HEK293 (cell line): ENCODE measurements at regions not wholly inside any gene's neighbourhood (a gene's known extent, or its start where the extent isn't known, plus 50 kb on each side); places are given as distances from the start of the nearest gene placed in this dataset.

Source experiments
- CTCF ChIA-PET: fragments of 350-600 bp; formaldehyde crosslinking; extraction: SDS; loops from one replicate; lab custom pipeline; 2021; ENCODE audit warnings: antibody characterized with exemption; lab: Yijun Ruan, JAX
- POLR2A ChIA-PET: fragments of 300-600 bp; formaldehyde crosslinking; extraction: SDS; loops from one replicate; lab custom pipeline; 2020; ENCODE audit warnings: antibody characterized with exemption, inconsistent platforms; lab: Yijun Ruan, JAX
- H3K27ac ChIP-seq: fragments of 200-500 bp; sonication (Bioruptor generic); 2 replicates; pipeline ENCODE4 v1.5.1; 2014; ENCODE audit warnings: low read depth, low read length, control low read depth, inconsistent platforms; ENCODE audit errors: extremely low read depth
- H3K36me3 ChIP-seq, 2 experiments: fragments of 200-500 bp in 1 of 2; sonication (Bioruptor generic) in 1 of 2; 1 replicate in 1 of 2; 2 replicates in 1 of 2; pipeline ENCODE4 v1.5.1; 2014 to 2017; ENCODE audit warnings: inconsistent platforms in 2 of 2, low read length in 2 of 2; ENCODE audit not compliant: control insufficient read depth in 2 of 2, insufficient read depth in 1 of 2
- H3K4me1 ChIP-seq: fragments of 200-500 bp; sonication (Bioruptor generic); 2 replicates; pipeline ENCODE4 v1.5.1; 2014; ENCODE audit warnings: mild to moderate bottlenecking, low read length, inconsistent platforms; ENCODE audit not compliant: control insufficient read depth, insufficient read depth
- H3K4me3 ChIP-seq: 2 replicates; pipeline ENCODE4 v1.5.1; 2011; ENCODE audit warnings: low read depth, mild to moderate bottlenecking, control low read depth, low read length, moderate library complexity
- H3K9me3 ChIP-seq: fragments of 200-500 bp; sonication (Bioruptor generic); 2 replicates; pipeline ENCODE4 v1.5.1; 2014; ENCODE audit warnings: low read depth, low read length, inconsistent platforms; ENCODE audit not compliant: control insufficient read depth, insufficient read depth
- EGR2 ChIP-seq: fragments of 450-650 bp; formaldehyde crosslinking; IDR thresholded peaks from 2 replicates; pipeline ENCODE4 v1.5.1; 2016; ENCODE audit warnings: low read depth, missing biosample characterization, missing genetic modification characterization
- IKZF3 ChIP-seq: fragments of 450-650 bp; IDR thresholded peaks from 2 replicates; pipeline ENCODE4 v1.5.0; 2018; ENCODE audit warnings: missing biosample characterization, mild to moderate bottlenecking, missing genetic modification characterization, moderate library complexity
- KLF16 ChIP-seq: fragments of 450-650 bp; formaldehyde crosslinking; IDR thresholded peaks from 2 replicates; pipeline ENCODE4 v1.5.1; 2017; ENCODE audit warnings: missing biosample characterization, missing genetic modification characterization
- ZBTB21 ChIP-seq: fragments of 450-650 bp; formaldehyde crosslinking; IDR thresholded peaks from 2 replicates; pipeline ENCODE4 v1.5.1; 2017; ENCODE audit warnings: missing biosample characterization, missing genetic modification characterization
- ZFP3 ChIP-seq: fragments of 450-650 bp; formaldehyde crosslinking; IDR thresholded peaks from 2 replicates; pipeline ENCODE4 v1.5.1; 2016; ENCODE audit warnings: low read depth, missing biosample characterization, missing genetic modification characterization
- ZNF169 ChIP-seq: fragments of 450-650 bp; formaldehyde crosslinking; IDR thresholded peaks from 2 replicates; pipeline ENCODE4 v1.5.1; 2016; ENCODE audit warnings: missing biosample characterization, missing genetic modification characterization
- ZNF24 ChIP-seq: fragments of 450-650 bp; formaldehyde crosslinking; IDR thresholded peaks from 2 replicates; pipeline ENCODE4 v1.5.1; 2016; ENCODE audit warnings: missing biosample characterization, missing genetic modification characterization
- ZNF280C ChIP-seq: fragments of 450-650 bp; formaldehyde crosslinking; IDR thresholded peaks from 2 replicates; pipeline ENCODE4 v1.5.1; 2016; ENCODE audit warnings: missing biosample characterization, missing genetic modification characterization
- ZNF324 ChIP-seq: fragments of 450-650 bp; formaldehyde crosslinking; IDR thresholded peaks from 2 replicates; pipeline ENCODE4 v1.5.1; 2016; ENCODE audit warnings: missing biosample characterization, missing genetic modification characterization
- ZNF335 ChIP-seq: fragments of 450-650 bp; formaldehyde crosslinking; conservative IDR thresholded peaks from 2 replicates; pipeline ENCODE4 v1.5.1; 2016; ENCODE audit warnings: missing biosample characterization, missing genetic modification characterization
- ZNF362 ChIP-seq: fragments of 450-650 bp; formaldehyde crosslinking; IDR thresholded peaks from 2 replicates; pipeline ENCODE4 v1.5.1; 2016; ENCODE audit warnings: missing biosample characterization, missing genetic modification characterization
- ZNF423 ChIP-seq: fragments of 450-650 bp; formaldehyde crosslinking; IDR thresholded peaks from 2 replicates; pipeline ENCODE4 v1.5.1; 2016; ENCODE audit warnings: missing biosample characterization, missing genetic modification characterization
- ZNF473 ChIP-seq: fragments of 450-650 bp; formaldehyde crosslinking; IDR thresholded peaks from 2 replicates; pipeline ENCODE4 v1.5.1; 2017; ENCODE audit warnings: missing biosample characterization, missing genetic modification characterization
- ZNF48 ChIP-seq: fragments of 450-650 bp; formaldehyde crosslinking; IDR thresholded peaks from 2 replicates; pipeline ENCODE4 v1.5.1; 2016; ENCODE audit warnings: missing biosample characterization, missing genetic modification characterization
- ZNF596 ChIP-seq: fragments of 450-650 bp; IDR thresholded peaks from 2 replicates; pipeline ENCODE4 v1.5.0; 2018; ENCODE audit warnings: missing biosample characterization, mild to moderate bottlenecking, missing genetic modification characterization, moderate library complexity
- ZNF626 ChIP-seq: fragments of 450-650 bp; sonication (Bioruptor Pico); formaldehyde crosslinking; IDR thresholded peaks from 2 replicates; pipeline ENCODE4 v1.5.1; 2018; ENCODE audit warnings: missing biosample characterization, missing genetic modification characterization, inconsistent platforms
- ZSCAN30 ChIP-seq: fragments of 450-650 bp; IDR thresholded peaks from 2 replicates; pipeline ENCODE4 v1.5.1; 2018; ENCODE audit warnings: missing biosample characterization, mild to moderate bottlenecking, missing genetic modification characterization, moderate library complexity
- ZSCAN4 ChIP-seq: fragments of 450-650 bp; formaldehyde crosslinking; IDR thresholded peaks from 2 replicates; pipeline ENCODE4 v1.5.1; 2017; ENCODE audit warnings: missing biosample characterization, missing genetic modification characterization
- TF ChIP-seq, protein P1 (sequence below): fragments of 450-650 bp; formaldehyde crosslinking; IDR thresholded peaks from 2 replicates; pipeline ENCODE4 v1.5.1; 2016; ENCODE audit warnings: missing biosample characterization, missing genetic modification characterization
- TF ChIP-seq, protein P2 (sequence below): fragments of 450-650 bp; formaldehyde crosslinking; IDR thresholded peaks from 2 replicates; pipeline ENCODE4 v1.5.1; 2016; ENCODE audit warnings: missing biosample characterization, missing genetic modification characterization
- TF ChIP-seq, protein P3 (sequence below): fragments of 450-650 bp; formaldehyde crosslinking; optimal IDR thresholded peaks from 2 replicates; pipeline ENCODE3; 2016; ENCODE audit warnings: missing biosample characterization, mild to moderate bottlenecking, missing genetic modification characterization

DNA sequence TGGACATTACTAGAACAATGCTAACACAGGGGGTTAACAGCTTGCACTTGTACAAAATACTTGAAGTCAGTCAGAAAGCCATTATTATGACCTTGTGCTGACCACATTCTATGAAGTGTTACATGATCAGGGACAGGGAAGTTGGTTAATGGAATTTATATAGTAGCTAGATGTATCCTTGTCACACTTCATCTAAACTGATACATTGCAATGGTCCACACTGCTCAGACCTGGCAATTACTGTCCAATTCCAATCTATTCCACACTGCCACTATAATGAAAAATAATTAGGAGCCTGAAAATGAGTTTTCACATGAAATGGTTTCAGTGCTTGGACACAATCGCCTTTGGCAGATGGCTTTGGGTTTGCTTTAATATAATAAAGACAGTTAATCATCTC, 850.8 kb downstream of the EPHA7 start:
- ChIA-PET CTCF (no interaction called here), POLR2A (no interaction called here)
- Histone ChIP-seq H3K4me3 (no peak overlapping the region), H3K4me1 (no peaks in the 10 kb centered on the region), H3K27ac (no peak overlapping the region), H3K36me3 (no peaks in the 10 kb centered on the region), H3K9me3 (no peaks in the 10 kb centered on the region)
- TF ChIP-seq ZNF335 (tag by site-specific recombination): no peak
- no peak for TF ChIP-seq ZNF596 (tag by site-specific recombination)

GRCh38 chr6:92566632-92567031, 852.7 kb downstream of the EPHA7 start:
- no peak for TF ChIP-seq ZNF626
- no peak for TF ChIP-seq ZBTB21 (tag by site-specific recombination)
- TF ChIP-seq, protein P1, sequence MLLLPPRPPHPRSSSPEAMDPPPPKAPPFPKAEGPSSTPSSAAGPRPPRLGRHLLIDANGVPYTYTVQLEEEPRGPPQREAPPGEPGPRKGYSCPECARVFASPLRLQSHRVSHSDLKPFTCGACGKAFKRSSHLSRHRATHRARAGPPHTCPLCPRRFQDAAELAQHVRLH (tag by site-specific recombination): no peak
- TF ChIP-seq ZNF473 (tag by site-specific recombination): no peak
- no peak for TF ChIP-seq ZSCAN30
- no peak for TF ChIP-seq KLF16 (tag by site-specific recombination)
- TF ChIP-seq ZNF24 (tag by site-specific recombination): no peak
- ChIA-PET CTCF (no interaction called here), POLR2A (no interaction called here)
- H3K27ac ChIP-seq: no peak overlapping the region
- no peaks in the 10 kb centered on the region for H3K36me3 ChIP-seq
- no peak overlapping the region for H3K4me3 ChIP-seq
- no peaks in the 10 kb centered on the region for H3K9me3 ChIP-seq
- no peaks in the 10 kb centered on the region for H3K4me1 ChIP-seq

GRCh38 chr6:92564376-92564775, 855.0 kb downstream of the EPHA7 start:
- CTCF ChIA-PET: no interaction called here
- no peak for TF ChIP-seq ZNF280C (tag by site-specific recombination)
- TF ChIP-seq, all 188 proteins: peak for 0
- Histone ChIP-seq H3K4me3 (no peak overlapping the region), H3K36me3 (no peaks in the 10 kb centered on the region), H3K4me1 (no peaks in the 10 kb centered on the region), H3K27ac (no peak overlapping the region), H3K9me3 (no peaks in the 10 kb centered on the region)
- POLR2A ChIA-PET: no interaction called here

GRCh38 chr6:92559611-92560010, 859.7 kb downstream of the EPHA7 start:
- TF ChIP-seq IKZF3: no peak
- TF ChIP-seq ZSCAN4 (tag by site-specific recombination): no peak
- TF ChIP-seq ZNF324: no peak
- TF ChIP-seq, protein P2, sequence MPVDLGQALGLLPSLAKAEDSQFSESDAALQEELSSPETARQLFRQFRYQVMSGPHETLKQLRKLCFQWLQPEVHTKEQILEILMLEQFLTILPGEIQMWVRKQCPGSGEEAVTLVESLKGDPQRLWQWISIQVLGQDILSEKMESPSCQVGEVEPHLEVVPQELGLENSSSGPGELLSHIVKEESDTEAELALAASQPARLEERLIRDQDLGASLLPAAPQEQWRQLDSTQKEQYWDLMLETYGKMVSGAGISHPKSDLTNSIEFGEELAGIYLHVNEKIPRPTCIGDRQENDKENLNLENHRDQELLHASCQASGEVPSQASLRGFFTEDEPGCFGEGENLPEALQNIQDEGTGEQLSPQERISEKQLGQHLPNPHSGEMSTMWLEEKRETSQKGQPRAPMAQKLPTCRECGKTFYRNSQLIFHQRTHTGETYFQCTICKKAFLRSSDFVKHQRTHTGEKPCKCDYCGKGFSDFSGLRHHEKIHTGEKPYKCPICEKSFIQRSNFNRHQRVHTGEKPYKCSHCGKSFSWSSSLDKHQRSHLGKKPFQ: no peak
- TF ChIP-seq EGR2 (tag by site-specific recombination): no peak
- TF ChIP-seq, protein P3, sequence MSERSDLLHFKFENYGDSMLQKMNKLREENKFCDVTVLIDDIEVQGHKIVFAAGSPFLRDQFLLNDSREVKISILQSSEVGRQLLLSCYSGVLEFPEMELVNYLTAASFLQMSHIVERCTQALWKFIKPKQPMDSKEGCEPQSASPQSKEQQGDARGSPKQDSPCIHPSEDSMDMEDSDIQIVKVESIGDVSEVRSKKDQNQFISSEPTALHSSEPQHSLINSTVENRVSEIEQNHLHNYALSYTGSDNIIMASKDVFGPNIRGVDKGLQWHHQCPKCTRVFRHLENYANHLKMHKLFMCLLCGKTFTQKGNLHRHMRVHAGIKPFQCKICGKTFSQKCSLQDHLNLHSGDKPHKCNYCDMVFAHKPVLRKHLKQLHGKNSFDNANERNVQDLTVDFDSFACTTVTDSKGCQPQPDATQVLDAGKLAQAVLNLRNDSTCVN (tag by site-specific recombination): no peak
- TF ChIP-seq ZNF362 (tag by site-specific recombination): no peak
- no peak for TF ChIP-seq ZNF48
- TF ChIP-seq ZFP3 (tag by site-specific recombination): no peak
- no peak for TF ChIP-seq ZNF169 (tag by site-specific recombination)
- no peak for TF ChIP-seq ZNF423 (tag by site-specific recombination)
- Histone ChIP-seq H3K27ac (no peak overlapping the region), H3K9me3 (no peaks in the 10 kb centered on the region), H3K4me1 (no peaks in the 10 kb centered on the region), H3K36me3 (no peaks in the 10 kb centered on the region), H3K4me3 (no peak overlapping the region)
- ChIA-PET CTCF (interaction anchor here (0.6 kb wide), 1 partner anchor 524 kb away, joined by 5 read pairs; no protein-coding TSS in a partner anchor), POLR2A (no interaction called here)
